H1 (cell line): ENCODE measurements at regions not wholly inside any gene's neighbourhood (a gene's known extent, or its start where the extent isn't known, plus 50 kb on each side); places are given as distances from the start of the nearest gene placed in this dataset.

Experiments
- CTCF ChIA-PET: fragments of 300-600 bp; sonication (Branson Sonifier 250); formaldehyde crosslinking; loops from one replicate; lab custom pipeline; 2021; ENCODE audit not compliant: partially characterized antibody; lab: Charles Lee
- POLR2A ChIA-PET: fragments of 300-600 bp; sonication (Branson Sonifier 250); formaldehyde crosslinking; loops from one replicate; lab custom pipeline; 2021; ENCODE audit warnings: inconsistent platforms; ENCODE audit not compliant: partially characterized antibody; lab: Charles Lee
- DNase-seq, 2 experiments: peaks; one replicate each; pipeline versions ENCODE4 v3.0.0 to v3.0.0-alpha.2; 2010 to 2022; ENCODE audit warnings: low spot score in 2 of 2, low read depth in 1 of 2, mixed read lengths in 1 of 2
- FAIRE-seq: peaks from 2 replicates; lab custom pipeline; 2011; peaks lifted over from hg19 to GRCh38; lab: Jason Lieb, UNC
- H2AFZ ChIP-seq: 2 replicates; pipeline ENCODE4 v1.8.1; 2012; ENCODE audit warnings: low read length, inconsistent platforms
- H2AK5ac ChIP-seq: 2 replicates; pipeline ENCODE4 v1.6.1; 2013; ENCODE audit warnings: low read depth, low read length
- H2BK120ac ChIP-seq: replicated peaks from 2 replicates; pipeline ENCODE3; 2013; ENCODE audit warnings: low read depth, low read length, inconsistent platforms
- H2BK12ac ChIP-seq: 2 replicates; pipeline ENCODE4 v1.6.1; 2013; ENCODE audit warnings: low read depth, low read length
- H2BK15ac ChIP-seq: 2 replicates; pipeline ENCODE4 v1.6.1; 2013; ENCODE audit warnings: low read length
- H2BK20ac ChIP-seq: 2 replicates; pipeline ENCODE4 v1.6.1; 2013; ENCODE audit warnings: low read length
- H2BK5ac ChIP-seq: 2 replicates; pipeline ENCODE4 v1.6.1; 2013; ENCODE audit warnings: low read depth, low read length
- H3K14ac ChIP-seq: 2 replicates; pipeline ENCODE4 v1.6.1; 2013; ENCODE audit warnings: inconsistent platforms; ENCODE audit not compliant: insufficient read length
- H3K18ac ChIP-seq: 2 replicates; pipeline ENCODE4 v1.6.1; 2013; ENCODE audit warnings: low read length; ENCODE audit errors: extremely low read depth
- H3K23ac ChIP-seq: 2 replicates; pipeline ENCODE4 v1.6.1; 2013; ENCODE audit warnings: inconsistent platforms; ENCODE audit not compliant: insufficient read length
- H3K23me2 ChIP-seq: 2 replicates; pipeline ENCODE4 v1.6.1; 2013; ENCODE audit warnings: low read depth, low read length
- H3K27ac ChIP-seq: 2 replicates; pipeline ENCODE4 v1.6.1; 2011; ENCODE audit warnings: low read depth, low read length, inconsistent platforms
- H3K27me3 ChIP-seq, 4 experiments: replicated peaks in 1 of 4; 1 replicate in 1 of 4; 2 replicates in 3 of 4; pipeline versions ENCODE4 v1.6.1 to v1.8.1; 2011 to 2013; ENCODE audit warnings: low read length in 3 of 4, mild to moderate bottlenecking in 3 of 4, inconsistent platforms in 2 of 4, mixed read lengths in 2 of 4, moderate library complexity in 1 of 4; ENCODE audit not compliant: control insufficient read depth in 3 of 4, insufficient read depth in 3 of 4; ENCODE audit errors: extremely low read depth in 1 of 4
- H3K36me3 ChIP-seq, 4 experiments: 2 replicates each; pipeline versions ENCODE4 v1.6.1 to v1.8.1; 2011 to 2013; ENCODE audit warnings: mild to moderate bottlenecking in 4 of 4, low read length in 3 of 4, moderate library complexity in 2 of 4, control low read depth in 1 of 4, inconsistent platforms in 1 of 4; ENCODE audit not compliant: insufficient read depth in 4 of 4, control insufficient read depth in 2 of 4
- H3K4ac ChIP-seq: replicated peaks from 2 replicates; pipeline ENCODE3; 2013; ENCODE audit warnings: low read length, low read depth, mixed read lengths, inconsistent platforms; ENCODE audit not compliant: insufficient read length
- H3K4me1 ChIP-seq, 4 experiments: replicated peaks in 1 of 4; 1 replicate in 1 of 4; 2 replicates in 3 of 4; pipeline versions ENCODE4 v1.6.1 to v1.8.1; 2011 to 2013; ENCODE audit warnings: low read length in 3 of 4, inconsistent platforms in 2 of 4, mixed read lengths in 1 of 4; ENCODE audit not compliant: insufficient read depth in 4 of 4, control insufficient read depth in 3 of 4
- H3K4me2 ChIP-seq, 2 experiments: 2 replicates each; pipeline versions ENCODE4 v1.6.1 to v1.8.1; 2011 to 2013; ENCODE audit warnings: low read depth in 2 of 2, low read length in 2 of 2, control low read depth in 1 of 2, inconsistent platforms in 1 of 2, mild to moderate bottlenecking in 1 of 2; ENCODE audit not compliant: insufficient read depth in 1 of 2
- H3K4me3 ChIP-seq, 4 experiments: fragments of 200-600, 300-600 bp in 1 of 4; sonication (generic), shearing (Covaris generic), sonication (Bioruptor Twin) in 1 of 4; 2 replicates each; pipeline versions ENCODE4 v1.5.1 to v1.8.1; 2011 to 2016; ENCODE audit warnings: low read length in 4 of 4, low read depth in 3 of 4, control low read depth in 2 of 4, inconsistent platforms in 2 of 4, mild to moderate bottlenecking in 2 of 4, mixed read lengths in 1 of 4, moderate library complexity in 1 of 4; ENCODE audit not compliant: insufficient read depth in 2 of 4; ENCODE audit errors: extremely low read depth in 1 of 4
- H3K56ac ChIP-seq: replicated peaks from 2 replicates; pipeline ENCODE3; 2013; ENCODE audit warnings: low read depth, mild to moderate bottlenecking, mixed read lengths, low read length, inconsistent platforms; ENCODE audit not compliant: insufficient read length
- H3K79me1 ChIP-seq: 2 replicates; pipeline ENCODE4 v1.6.1; 2013; ENCODE audit warnings: low read depth, low read length, control low read depth
- H3K79me2 ChIP-seq, 2 experiments: 2 replicates each; pipeline versions ENCODE4 v1.6.1 to v1.8.1; 2012 to 2013; ENCODE audit warnings: low read length in 2 of 2, mild to moderate bottlenecking in 2 of 2, inconsistent platforms in 1 of 2; ENCODE audit not compliant: insufficient read depth in 2 of 2, control insufficient read depth in 1 of 2
- H3K9ac ChIP-seq, 4 experiments: replicated peaks in 1 of 4; 1 replicate in 1 of 4; 2 replicates in 3 of 4; pipeline versions ENCODE4 v1.6.1 to v1.8.1; 2011 to 2013; ENCODE audit warnings: low read depth in 3 of 4, low read length in 3 of 4, control low read depth in 2 of 4, mild to moderate bottlenecking in 2 of 4, moderate library complexity in 2 of 4, inconsistent platforms in 1 of 4; ENCODE audit errors: extremely low read depth in 1 of 4
- H3K9me3 ChIP-seq, 2 experiments: 2 replicates each; pipeline versions ENCODE4 v1.6.1 to v1.8.1; 2012 to 2013; ENCODE audit warnings: mild to moderate bottlenecking in 2 of 2, moderate library complexity in 2 of 2, control low read depth in 1 of 2, inconsistent platforms in 1 of 2, low read depth in 1 of 2, low read length in 1 of 2, mixed read lengths in 1 of 2; ENCODE audit not compliant: insufficient read depth in 2 of 2
- H4K20me1 ChIP-seq, 2 experiments: replicated peaks in 1 of 2; 2 replicates each; pipeline versions ENCODE3 to v1.8.1; 2011 to 2013; ENCODE audit warnings: inconsistent platforms in 2 of 2, low read length in 2 of 2, mild to moderate bottlenecking in 1 of 2; ENCODE audit not compliant: insufficient read depth in 2 of 2, control insufficient read depth in 1 of 2
- H4K5ac ChIP-seq: 2 replicates; pipeline ENCODE4 v1.6.1; 2013; ENCODE audit warnings: low read length, low read depth, mixed read lengths, inconsistent platforms; ENCODE audit not compliant: insufficient read length
- H4K8ac ChIP-seq: 2 replicates; pipeline ENCODE4 v1.8.0; 2013; ENCODE audit warnings: mild to moderate bottlenecking, moderate library complexity, low read length, inconsistent platforms; ENCODE audit not compliant: insufficient read depth; ENCODE audit errors: extremely low read depth
- H4K91ac ChIP-seq: replicated peaks from 2 replicates; pipeline ENCODE3; 2013; ENCODE audit warnings: low read length, mixed read lengths, inconsistent platforms; ENCODE audit not compliant: insufficient read length
- BCL11A ChIP-seq, 2 experiments: IDR thresholded peaks; one replicate each; pipeline ENCODE4 v1.6.1; 2011; ENCODE audit warnings: low read depth in 2 of 2, low read length in 2 of 2, mild to moderate bottlenecking in 2 of 2
- CBX8 ChIP-seq: fragments of 300-800, 300-1000 bp; sonication (generic); IDR thresholded peaks from 2 replicates; pipeline ENCODE4 v1.7.1; 2016; ENCODE audit warnings: low read depth, low read length, borderline replicate concordance
- CHD1 ChIP-seq: IDR thresholded peaks from 2 replicates; pipeline ENCODE4 v1.6.1; 2012; ENCODE audit warnings: low read depth, low read length, improper control_type of control experiment
- CHD2 ChIP-seq: IDR thresholded peaks from 2 replicates; pipeline ENCODE4 v1.6.1; 2012; ENCODE audit warnings: low read length, improper control_type of control experiment
- CTBP2 ChIP-seq: IDR thresholded peaks from 2 replicates; pipeline ENCODE4 v1.7.0; 2011; ENCODE audit warnings: borderline replicate concordance, mild to moderate bottlenecking, moderate library complexity, mixed read lengths, low read length; ENCODE audit not compliant: insufficient read depth, insufficient read length
- HDAC6 ChIP-seq: IDR thresholded peaks from one replicate; pipeline ENCODE4 v1.7.1; 2012; ENCODE audit warnings: low read depth, mild to moderate bottlenecking, inconsistent platforms, low read length, moderate library complexity
- MAFK ChIP-seq: IDR thresholded peaks from 2 replicates; pipeline ENCODE4 v1.6.1; 2012; ENCODE audit warnings: low read depth, mild to moderate bottlenecking, improper control_type of control experiment, low read length
- SP2 ChIP-seq: IDR thresholded peaks from 2 replicates; pipeline ENCODE4 v1.6.1; 2012; ENCODE audit warnings: mild to moderate bottlenecking, low read length, inconsistent platforms
- SRF ChIP-seq: IDR thresholded peaks from 2 replicates; pipeline ENCODE4 v1.6.1; 2011; ENCODE audit warnings: mild to moderate bottlenecking, low read depth, low read length, moderate library complexity
- TBP ChIP-seq: IDR thresholded peaks from 2 replicates; pipeline ENCODE4 v1.6.1; 2011; ENCODE audit warnings: low read depth, low read length, improper control_type of control experiment
- YY1 ChIP-seq: IDR thresholded peaks from 2 replicates; pipeline ENCODE4 v1.6.1; 2011; ENCODE audit warnings: low read depth, mild to moderate bottlenecking, low read length
- ZNF274 ChIP-seq: IDR thresholded peaks from 2 replicates; pipeline ENCODE4 v1.7.0; 2012; ENCODE audit warnings: low read length, borderline replicate concordance; ENCODE audit errors: extremely low read depth
- WGBS, 2 experiments: shearing (Covaris generic) in 1 of 2; methylation state at CpG; one replicate each; pipeline versions ENCODE4 v1.1.6 to v1.1.7; 2013 to 2015; ENCODE audit warnings: low lambda C conversion rate in 2 of 2, mixed read lengths in 2 of 2, inconsistent platforms in 1 of 2, low coverage in 1 of 2, missing lambda C conversion rate in 1 of 2; ENCODE audit not compliant: insufficient replicate concordance in 2 of 2, insufficient coverage in 1 of 2, insufficient read length in 1 of 2; ENCODE audit errors: extremely low coverage in 1 of 2, missing lambda C conversion rate in 1 of 2; 5-methylcytosine and 5-hydroxymethylcytosine counted together

DNA sequence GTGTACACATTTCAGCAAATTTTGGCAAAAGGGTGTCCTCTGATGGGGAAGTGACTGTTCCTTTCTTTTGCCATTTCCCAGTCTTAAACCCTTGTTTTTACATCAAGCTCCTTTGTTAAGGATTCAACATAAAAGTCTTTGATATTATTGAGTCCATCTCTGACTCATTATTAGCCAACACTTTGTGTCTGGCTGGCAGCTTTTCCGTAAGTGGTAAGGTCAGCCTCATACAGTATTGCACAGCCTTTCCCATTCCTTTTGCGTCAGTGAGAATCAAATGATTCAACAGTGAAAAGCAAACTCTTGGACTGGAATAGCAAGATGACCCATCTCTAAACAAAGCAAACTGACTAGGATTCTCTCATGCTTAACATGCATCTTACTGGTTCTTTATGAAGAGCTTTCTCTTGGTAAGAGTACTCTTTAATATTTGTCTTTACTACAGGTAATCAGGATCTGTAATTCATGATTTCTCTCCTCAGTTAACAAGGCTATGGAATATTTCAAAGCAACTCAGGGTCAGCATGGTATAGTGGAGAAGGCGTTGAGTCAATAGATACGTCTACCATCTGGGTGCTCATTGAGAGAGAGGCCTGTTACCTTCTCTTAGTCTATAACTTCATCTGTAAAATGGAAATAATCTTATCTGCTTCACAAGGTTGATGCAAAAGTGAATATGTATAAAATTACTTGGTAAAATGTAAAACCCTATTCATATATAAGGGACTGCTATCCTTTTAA lies 183.6 kb downstream of the PRL start:
- Histone ChIP-seq H3K4me1 (no peaks in the 10 kb centered on the region), H3K56ac (no peak overlapping the region), H4K5ac (no peak overlapping the region), H2BK20ac (no peak overlapping the region), H3K23ac (no peak overlapping the region), H3K14ac (no peak overlapping the region), H3K4me2 (no peak overlapping the region), H3K9me3 (no peaks in the 10 kb centered on the region), H3K9ac (no peak overlapping the region), H3K18ac (no peak overlapping the region), H3K79me2 (no peaks in the 10 kb centered on the region), H3K23me2 (no peaks in the 10 kb centered on the region), H3K36me3 (peaks cover 0 to 2% (median 0%) of the 10 kb centered on the region in 4 experiments; a peak in 2 of 8 replicates), H3K4ac (no peak overlapping the region), H3K4me3 (no peak overlapping the region), H4K20me1 (peaks cover 0 to 1% of the 10 kb centered on the region in 2 experiments), H2BK15ac (no peak overlapping the region), H4K91ac (no peak overlapping the region), H3K27ac (no peak overlapping the region), H3K79me1 (no peaks in the 10 kb centered on the region), H2BK120ac (no peak overlapping the region), H2AFZ (no peak overlapping the region), H3K27me3 (no peaks in the 10 kb centered on the region), H2BK12ac (no peak overlapping the region), H2BK5ac (no peak overlapping the region), H2AK5ac (no peak overlapping the region), H4K8ac (no peak overlapping the region)
- ChIA-PET POLR2A (no interaction called here), CTCF (interaction anchor here (0.7 kb wide), 1 partner anchor 119 kb away, joined by 3 read pairs; no protein-coding TSS in a partner anchor)
- no peak for DNase-seq
- no peak for TF ChIP-seq CTBP2
- TF ChIP-seq SRF, result no peak
- no peak for TF ChIP-seq HDAC6
- no peak for TF ChIP-seq YY1
- TF ChIP-seq ZNF274, result no peak
- no peak for TF ChIP-seq SP2
- TF ChIP-seq BCL11A (IDR thresholded peaks at IDR 0.05; ENCODE audit: low read depth in 2 of 2, low read length in 2 of 2), result no peak
- no peak for TF ChIP-seq MAFK
- TF ChIP-seq CHD2, result no peak
- no peak for TF ChIP-seq TBP
- TF ChIP-seq CHD1, result no peak
- no peak for TF ChIP-seq CBX8
- no peak for FAIRE-seq
- 88% methylated on average over 4 of the region's 4 CpGs; no CpG with 5 or more reads in 1 of the 2 experiments for WGBS, 2 experiments
